ENCODE measurements at regions not wholly inside any gene's neighbourhood (a gene's known extent, or its start where the extent isn't known, plus 50 kb on each side); places are given as distances from the start of the nearest gene placed in this dataset.
"Not testable (repeated sequence)": the region's sequence is repeated elsewhere in the genome, so short reads cannot be mapped to it uniquely, and the experiment has no call there.

DNA sequence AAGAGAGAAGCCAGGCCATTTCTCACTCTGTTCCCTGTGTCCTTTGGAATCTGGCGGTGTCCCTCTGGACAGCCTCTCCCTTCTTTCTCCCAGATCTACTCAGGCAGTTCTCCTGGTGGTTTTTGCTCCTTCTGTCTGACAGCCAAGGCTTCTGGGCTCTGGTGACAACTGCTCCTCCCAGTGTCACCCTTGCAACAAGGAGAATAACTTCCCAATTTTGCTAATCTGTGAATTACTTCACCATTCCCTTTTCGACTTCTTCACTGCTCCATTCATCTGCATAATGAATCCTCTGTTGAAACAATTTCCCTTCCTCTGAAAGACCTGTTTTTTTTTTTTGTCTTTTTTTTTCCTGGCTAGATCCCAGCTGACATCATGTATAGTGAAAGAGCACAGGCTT, 56.3 kb upstream of the PDE3B start:
- TF ChIP-seq, protein P1, sequence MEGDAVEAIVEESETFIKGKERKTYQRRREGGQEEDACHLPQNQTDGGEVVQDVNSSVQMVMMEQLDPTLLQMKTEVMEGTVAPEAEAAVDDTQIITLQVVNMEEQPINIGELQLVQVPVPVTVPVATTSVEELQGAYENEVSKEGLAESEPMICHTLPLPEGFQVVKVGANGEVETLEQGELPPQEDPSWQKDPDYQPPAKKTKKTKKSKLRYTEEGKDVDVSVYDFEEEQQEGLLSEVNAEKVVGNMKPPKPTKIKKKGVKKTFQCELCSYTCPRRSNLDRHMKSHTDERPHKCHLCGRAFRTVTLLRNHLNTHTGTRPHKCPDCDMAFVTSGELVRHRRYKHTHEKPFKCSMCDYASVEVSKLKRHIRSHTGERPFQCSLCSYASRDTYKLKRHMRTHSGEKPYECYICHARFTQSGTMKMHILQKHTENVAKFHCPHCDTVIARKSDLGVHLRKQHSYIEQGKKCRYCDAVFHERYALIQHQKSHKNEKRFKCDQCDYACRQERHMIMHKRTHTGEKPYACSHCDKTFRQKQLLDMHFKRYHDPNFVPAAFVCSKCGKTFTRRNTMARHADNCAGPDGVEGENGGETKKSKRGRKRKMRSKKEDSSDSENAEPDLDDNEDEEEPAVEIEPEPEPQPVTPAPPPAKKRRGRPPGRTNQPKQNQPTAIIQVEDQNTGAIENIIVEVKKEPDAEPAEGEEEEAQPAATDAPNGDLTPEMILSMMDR (IDR thresholded peaks at IDR 0.05), result no peak
- no peak for DNase-seq (ENCODE audit: low spot score)
- Histone ChIP-seq H3K36me3 (no peaks in the 10 kb centered on the region), H3K27me3 (replicated peaks; ENCODE audit: insufficient read depth) (no peaks in the 10 kb centered on the region), H3K4me3 (no peak overlapping the region), H3K4me1 (ENCODE audit: control insufficient read depth in 1 of 2, low read depth in 2 of 2) (peaks cover 0 to 12% of the 10 kb centered on the region in 2 donors), H3K9me3 (no peaks in the 10 kb centered on the region), H3K27ac (peak overlapping the region in 1 of 2 donors; percentile 11)
- no peak for ATAC-seq (ENCODE audit: insufficient number of reproducible peaks, low FRiP score, low read depth)

DNA sequence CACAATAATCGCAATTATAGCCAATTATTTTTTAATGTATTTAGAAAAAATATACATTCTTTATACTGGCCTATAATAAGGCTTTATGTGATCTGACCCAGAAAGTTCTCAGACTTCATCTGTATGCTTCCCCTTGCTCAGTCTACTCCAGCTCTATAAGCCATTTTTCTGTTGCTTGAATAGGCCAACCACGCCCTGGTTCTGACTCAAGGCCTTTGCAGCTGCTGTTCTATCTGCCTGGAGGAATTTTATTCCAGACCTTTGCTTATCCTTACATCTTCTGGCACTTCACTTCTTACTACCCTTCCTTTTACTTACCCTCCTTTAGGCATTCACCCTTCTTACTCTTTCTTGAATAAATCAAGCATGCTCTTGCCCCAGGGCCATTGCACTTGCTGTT, 54.9 kb upstream of the PDE3B start:
- H3K9me3 ChIP-seq, result no peaks in the 10 kb centered on the region
- no peak for ATAC-seq (ENCODE audit: insufficient number of reproducible peaks, low FRiP score, low read depth)
- H3K36me3 ChIP-seq, result no peaks in the 10 kb centered on the region
- no peak overlapping the region for H3K4me3 ChIP-seq
- H3K27ac ChIP-seq, result no peak overlapping the region
- H3K27me3 ChIP-seq (replicated peaks; ENCODE audit: insufficient read depth), result no peaks in the 10 kb centered on the region
- TF ChIP-seq, protein P1 (IDR thresholded peaks at IDR 0.05), result no peak
- no peak for DNase-seq (ENCODE audit: low spot score)
- H3K4me1 ChIP-seq (ENCODE audit: control insufficient read depth in 1 of 2, low read depth in 2 of 2), result no peaks in the 10 kb centered on the region

DNA sequence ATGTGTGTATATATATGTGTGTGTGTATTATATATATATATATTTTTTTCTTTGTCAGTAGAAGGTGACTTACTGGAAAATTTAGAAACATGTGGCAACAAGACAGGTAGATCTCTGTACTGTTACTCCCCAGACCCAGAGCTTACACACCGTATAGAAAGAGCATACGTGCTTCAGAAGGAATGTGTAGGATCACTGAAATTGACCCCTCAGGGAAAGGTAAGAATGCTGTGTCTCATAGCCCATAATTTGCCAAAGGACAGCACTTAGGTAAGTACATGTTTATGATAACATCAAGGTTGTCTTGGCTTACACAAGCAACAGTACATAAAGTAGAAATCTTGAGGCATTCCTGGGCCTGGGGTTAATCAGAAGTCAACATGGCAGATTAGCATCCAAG, 54.2 kb upstream of the PDE3B start:
- H3K9me3 ChIP-seq, result no peaks in the 10 kb centered on the region
- H3K27ac ChIP-seq, result no peak overlapping the region
- H3K4me1 ChIP-seq (ENCODE audit: control insufficient read depth in 1 of 2, low read depth in 2 of 2), result no peaks in the 10 kb centered on the region
- TF ChIP-seq, protein P1 (IDR thresholded peaks at IDR 0.05), result no peak
- no peak overlapping the region for H3K4me3 ChIP-seq
- no peaks in the 10 kb centered on the region for H3K27me3 ChIP-seq (replicated peaks; ENCODE audit: insufficient read depth)
- DNase-seq (ENCODE audit: low spot score) (no peak), ATAC-seq (ENCODE audit: insufficient number of reproducible peaks, low FRiP score, low read depth) (no peak)
- H3K36me3 ChIP-seq, result no peaks in the 10 kb centered on the region

DNA sequence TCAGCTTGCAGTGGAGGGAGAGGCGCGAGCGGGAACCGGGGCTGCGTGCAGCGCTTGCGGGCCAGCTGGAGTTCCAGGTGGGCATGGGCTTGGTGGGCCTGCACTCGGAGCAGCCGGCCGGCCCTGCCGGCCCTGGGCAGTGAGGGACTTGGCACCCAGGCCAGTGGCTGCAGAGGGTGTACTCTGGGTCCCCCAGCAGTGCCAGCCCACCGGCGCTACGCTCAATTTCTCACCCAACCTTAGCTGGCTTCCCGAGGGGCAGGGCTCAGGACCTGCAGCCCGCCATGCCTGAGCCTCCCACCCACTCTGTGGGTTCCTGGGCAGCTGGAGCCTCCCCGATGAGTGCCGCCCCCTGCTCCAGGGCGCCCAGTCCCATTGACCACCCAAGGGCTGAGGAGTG, 52.6 kb upstream of the PDE3B start:
- ATAC-seq (ENCODE audit: insufficient number of reproducible peaks, low FRiP score, low read depth); H3K27me3 ChIP-seq (replicated peaks; ENCODE audit: insufficient read depth); H3K9me3 ChIP-seq; DNase-seq (ENCODE audit: low spot score); H3K4me3 ChIP-seq; H3K36me3 ChIP-seq; H3K27ac ChIP-seq; H3K4me1 ChIP-seq (ENCODE audit: control insufficient read depth in 1 of 2, low read depth in 2 of 2): not testable (repeated sequence)

DNA sequence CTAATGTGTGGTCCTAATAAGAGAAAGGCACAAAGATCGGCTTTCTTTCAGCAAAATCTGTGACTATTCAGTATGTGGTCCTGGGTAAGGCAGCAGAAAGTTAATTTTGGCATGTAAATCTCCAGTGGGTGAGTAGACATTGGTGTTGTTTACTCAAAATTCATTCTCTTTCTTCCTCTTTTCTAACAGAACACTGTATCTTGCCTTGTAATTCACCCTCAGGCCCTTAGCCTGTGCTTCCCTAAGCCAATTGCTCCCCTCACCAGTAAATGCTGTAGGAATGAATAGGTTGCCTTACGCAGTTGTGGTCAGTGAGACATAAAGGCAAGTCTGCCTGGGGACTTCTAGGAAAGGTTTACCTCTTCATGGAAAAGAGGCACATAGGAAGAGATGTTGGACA, 49.9 kb upstream of the PDE3B start:
- ATAC-seq (ENCODE audit: insufficient number of reproducible peaks, low FRiP score, low read depth), result no peak
- no peaks in the 10 kb centered on the region for H3K9me3 ChIP-seq
- no peak overlapping the region for H3K27ac ChIP-seq
- H3K36me3 ChIP-seq, result no peaks in the 10 kb centered on the region
- H3K4me3 ChIP-seq, result no peak overlapping the region
- no peak for DNase-seq (ENCODE audit: low spot score)
- TF ChIP-seq, protein P1 (IDR thresholded peaks at IDR 0.05), result no peak
- no peaks in the 10 kb centered on the region for H3K4me1 ChIP-seq (ENCODE audit: control insufficient read depth in 1 of 2, low read depth in 2 of 2)
- no peaks in the 10 kb centered on the region for H3K27me3 ChIP-seq (replicated peaks; ENCODE audit: insufficient read depth)
